HUDEP-2 (cell line): ENCODE measurements at regions not wholly inside any gene's neighbourhood (a gene's known extent, or its start where the extent isn't known, plus 50 kb on each side); places are given as distances from the start of the nearest gene placed in this dataset.
"Not testable (repeated sequence)": the region's sequence is repeated elsewhere in the genome, so short reads cannot be mapped to it uniquely, and the experiment has no call there.

ENCODE experiments used
- DNase-seq, 76 experiments: peaks; one replicate each; lab custom pipeline; 2025; ENCODE audit not compliant: unreplicated experiment in 76 of 76; lab: John Stamatoyannopoulos, UW

DNA sequence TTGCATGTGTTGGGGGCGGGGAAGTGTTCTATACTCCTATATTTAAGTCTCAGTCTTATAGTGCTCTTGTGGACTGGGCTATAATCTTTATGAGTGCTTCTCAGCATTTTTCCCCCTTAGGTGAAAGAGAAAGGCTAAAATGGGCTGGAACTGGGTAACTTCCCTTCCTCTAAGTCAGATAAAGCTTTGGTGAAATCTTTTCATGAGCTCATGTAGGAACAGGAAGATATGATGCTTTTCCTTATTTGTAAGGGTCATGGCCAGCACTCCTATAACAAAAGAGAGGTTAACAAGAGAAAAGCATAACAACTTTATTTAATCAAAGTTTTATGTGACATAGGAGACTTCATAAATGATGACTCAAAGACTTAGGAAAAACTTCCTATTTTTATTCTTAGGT is 841.5 kb downstream of the SLC16A7 start:
- no peak for DNase-seq

DNA sequence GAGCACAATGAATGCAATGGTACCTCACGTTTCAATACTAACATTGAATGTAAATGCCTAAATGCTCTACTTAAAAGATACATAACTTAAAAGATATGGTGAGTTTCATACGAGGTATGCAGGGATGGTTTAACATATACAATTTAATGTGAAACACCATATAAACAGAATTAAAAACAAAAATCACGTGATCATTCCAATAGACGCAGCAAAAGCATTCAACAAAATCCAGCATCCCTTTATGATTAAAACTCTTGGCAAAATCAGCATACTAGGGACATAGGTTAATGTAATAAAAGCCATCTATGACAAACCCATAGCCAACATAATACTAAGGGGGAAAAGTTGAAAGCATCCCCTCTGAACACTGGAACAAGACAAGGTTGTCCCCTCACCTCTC is 845.7 kb downstream of the SLC16A7 start:
- DNase-seq, result no peak

DNA sequence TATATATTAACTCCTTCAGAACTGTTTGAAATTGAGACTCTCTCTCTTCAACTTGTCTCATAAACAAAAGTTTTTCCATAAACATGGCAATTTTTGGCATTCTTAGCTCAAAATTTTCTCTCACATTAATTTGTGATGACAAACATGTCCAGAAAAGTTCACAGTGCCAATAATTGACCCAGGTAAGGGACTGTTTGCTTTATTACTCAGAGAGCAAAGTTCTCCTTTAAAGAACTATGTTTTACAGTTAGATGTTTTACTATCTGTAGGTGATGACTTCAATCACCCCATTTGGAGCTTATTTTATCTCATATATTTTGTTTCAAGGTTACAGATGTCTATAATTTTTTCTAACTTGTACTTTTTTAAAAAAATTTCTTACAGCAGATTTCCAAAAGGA is 855.6 kb downstream of the SLC16A7 start:
- no peak for DNase-seq

DNA sequence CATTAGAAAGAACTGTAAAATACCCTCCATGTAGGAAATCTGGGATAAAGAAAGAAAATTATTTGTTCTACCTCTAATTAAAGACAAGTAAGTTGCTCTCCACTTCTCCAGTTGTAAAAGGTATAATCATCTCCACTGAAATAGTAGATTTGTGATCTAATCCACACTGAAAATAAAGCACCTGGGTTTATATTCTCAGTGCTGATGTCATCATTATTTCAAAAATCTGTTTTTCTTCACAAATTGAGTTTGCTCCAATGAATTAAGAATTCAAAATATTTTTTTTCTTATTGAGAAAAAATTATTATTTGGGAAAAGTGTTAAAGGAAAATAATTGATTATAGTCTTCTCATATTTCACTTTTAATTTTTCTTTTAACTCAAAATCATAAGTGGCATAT is 869.2 kb downstream of the SLC16A7 start:
- DNase-seq, result no peak

DNA sequence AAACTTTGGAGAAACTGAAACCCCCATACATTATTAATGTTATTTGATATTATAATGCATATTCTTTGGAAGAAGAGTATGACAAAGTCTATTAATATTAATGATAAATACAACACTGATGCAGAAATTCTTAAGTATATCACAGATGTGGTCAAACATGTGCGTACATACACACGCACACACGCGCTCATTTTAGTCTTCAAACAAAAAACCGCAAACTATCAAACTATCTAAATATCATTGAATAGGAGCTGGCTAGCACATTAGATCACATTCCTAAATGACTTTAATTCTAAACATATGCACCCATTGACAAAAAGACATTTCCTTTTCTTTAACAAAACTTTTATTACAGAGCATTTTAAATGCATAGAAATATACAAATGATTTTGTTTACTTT is 872.7 kb downstream of the SLC16A7 start:
- no peak for DNase-seq

DNA sequence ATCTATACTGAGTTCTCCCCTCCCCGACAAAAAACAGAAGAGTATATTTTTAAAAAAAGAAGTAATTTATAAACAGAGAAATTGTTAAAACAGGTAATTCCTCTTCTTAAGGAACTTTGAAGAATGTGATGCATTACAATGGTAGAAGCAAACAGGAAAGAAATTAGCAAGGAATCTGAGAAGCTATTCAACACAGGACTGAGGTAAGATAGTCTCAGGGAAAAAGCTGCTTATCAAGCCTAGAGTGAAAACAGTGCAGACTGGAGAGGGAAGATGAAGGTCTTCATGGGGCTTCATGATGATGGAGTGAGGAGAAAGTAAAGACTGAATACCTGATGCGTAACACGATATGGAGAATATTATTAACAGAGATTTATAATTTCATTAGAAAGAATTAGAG is 880.0 kb downstream of the SLC16A7 start:
- DNase-seq, result no peak

DNA sequence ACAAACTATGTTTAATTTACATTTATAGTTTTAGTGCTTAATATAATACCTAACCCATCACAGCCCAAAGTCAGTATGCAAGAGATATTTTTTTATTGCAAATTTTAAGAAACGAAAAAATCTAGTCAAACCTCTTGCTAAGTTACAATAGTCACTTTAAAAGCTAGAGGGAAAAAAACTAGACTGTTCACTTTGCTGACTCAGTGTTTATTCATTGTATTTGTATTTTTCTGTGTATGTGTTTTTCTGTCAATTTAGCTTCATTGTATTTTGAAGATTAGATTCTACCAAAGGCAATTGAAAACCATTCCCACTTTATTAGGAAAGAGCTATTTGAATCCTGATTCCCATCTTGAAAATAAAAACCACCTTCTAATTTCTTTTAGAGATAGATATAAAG is 891.5 kb downstream of the SLC16A7 start:
- no peak for DNase-seq

DNA sequence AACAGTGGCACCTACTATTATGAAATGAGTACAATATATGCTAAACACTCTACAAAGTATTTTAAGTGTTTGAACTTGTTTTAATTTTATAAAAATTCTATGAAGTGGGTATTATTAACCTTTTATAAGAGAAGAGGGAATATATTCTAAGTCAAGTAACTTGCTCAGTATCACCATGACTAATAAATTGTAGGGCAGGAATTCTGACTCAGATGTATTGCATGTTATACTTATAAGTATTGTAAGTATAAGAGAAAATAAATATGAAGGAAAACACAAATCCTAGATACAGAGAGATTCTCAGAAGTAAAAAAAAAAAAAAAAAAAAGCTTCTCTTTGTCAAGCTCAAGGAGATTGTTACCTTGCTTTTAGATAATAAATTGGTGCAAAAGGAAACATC is 893.2 kb downstream of the SLC16A7 start:
- no peak for DNase-seq

DNA sequence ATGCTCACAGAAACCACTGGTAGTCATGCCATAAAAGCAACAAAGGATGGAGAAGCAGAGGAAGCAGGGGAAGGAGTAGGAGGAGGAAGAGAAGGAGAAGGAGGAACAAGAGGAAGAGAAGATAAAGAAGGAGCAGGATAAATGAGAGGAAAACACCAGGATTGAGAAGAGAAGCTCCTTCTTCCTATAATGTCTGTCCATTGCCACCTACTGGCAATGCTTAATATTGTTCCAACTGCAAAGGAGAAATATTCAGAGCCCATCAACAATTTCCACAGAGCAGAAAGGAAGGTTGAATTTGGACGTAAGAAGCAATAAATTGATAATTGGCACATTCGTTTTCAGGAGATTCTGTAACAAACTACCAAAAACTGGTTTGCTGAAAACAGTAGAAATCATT is 898.4 kb downstream of the SLC16A7 start:
- DNase-seq, result peak in 9 of 76 experiments; percentile 0 to 16 (median 4)

DNA sequence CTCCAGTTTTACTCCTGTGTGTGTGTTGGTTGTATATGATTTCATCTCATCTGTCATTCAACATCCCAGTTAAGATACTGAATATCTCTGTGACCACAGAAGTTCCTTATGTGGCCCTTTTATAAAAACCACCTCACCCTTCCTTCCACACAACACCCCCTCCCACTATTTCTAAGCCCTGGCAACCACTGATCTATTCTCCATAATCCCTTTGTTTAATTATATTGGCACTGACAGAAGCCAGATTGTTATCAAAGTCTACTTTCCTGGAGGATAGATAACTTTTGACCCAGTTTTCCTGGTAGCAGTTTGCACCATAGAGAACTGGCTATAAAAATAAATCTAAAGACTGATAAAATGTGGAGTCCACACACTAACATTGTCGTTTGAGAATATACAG is 902.8 kb downstream of the SLC16A7 start:
- no peak for DNase-seq

DNA sequence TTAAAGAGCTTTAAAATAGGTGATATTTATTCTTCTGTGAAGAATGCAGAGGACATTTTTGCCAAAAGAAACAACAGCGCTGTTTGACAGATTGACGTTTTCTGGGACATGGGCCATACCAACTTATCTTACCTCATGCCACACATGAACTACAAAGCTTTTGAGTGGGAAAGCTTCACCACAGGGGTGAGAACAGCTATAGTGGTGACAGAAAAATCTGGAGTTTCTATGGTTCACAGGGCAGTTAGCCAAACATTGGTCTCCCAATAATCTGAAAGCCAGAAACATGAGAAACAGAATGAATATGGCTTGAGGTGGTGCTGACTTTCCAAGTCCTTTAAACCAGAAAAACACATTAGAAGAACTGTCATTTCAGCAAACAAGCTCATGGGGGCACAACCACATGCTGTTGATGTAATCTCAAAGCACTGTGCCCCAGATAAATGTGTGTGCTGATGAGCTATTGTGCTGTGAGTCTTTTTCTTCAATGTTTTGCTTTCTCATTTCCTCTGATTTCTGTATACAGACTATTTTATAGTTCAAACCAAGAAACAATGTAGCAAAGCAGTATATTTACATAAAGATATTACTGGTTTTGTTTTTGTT is 905.4 kb downstream of the SLC16A7 start:
- DNase-seq, result peak in 1 of 76 experiments; percentile 4

DNA sequence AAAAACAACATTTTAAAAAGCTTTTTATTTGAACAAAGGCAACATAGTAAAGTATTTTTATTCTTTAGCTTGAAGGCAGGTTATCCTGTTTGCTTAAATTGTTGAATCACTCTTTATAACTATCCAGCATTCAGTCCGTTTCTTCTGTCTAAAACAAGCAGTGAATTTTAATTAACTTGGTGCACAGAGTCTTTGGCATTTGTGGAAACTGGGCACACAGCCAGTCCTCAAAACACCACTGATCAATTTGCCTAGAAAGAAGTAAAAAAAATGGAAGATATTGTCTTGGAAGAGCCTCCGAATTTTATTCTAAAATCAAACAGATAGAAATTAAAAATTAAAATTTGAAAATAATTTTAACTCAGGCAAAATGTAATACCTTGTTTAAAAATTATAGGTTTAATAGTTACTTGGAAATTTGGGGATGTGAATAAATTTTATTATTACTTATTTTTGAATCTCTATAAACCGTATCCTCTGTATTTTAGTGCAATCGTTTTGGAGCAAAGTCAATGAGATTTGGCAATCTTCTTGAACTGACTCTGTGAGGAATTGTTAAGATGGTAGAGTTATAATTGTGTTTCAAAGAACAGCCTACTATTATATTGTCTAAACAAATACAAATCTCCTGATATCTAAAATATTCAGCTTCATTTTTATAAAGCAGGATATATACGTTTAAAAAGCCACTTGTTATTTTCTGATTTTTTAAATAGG is 927.0 kb downstream of the SLC16A7 start:
- no peak for DNase-seq

DNA sequence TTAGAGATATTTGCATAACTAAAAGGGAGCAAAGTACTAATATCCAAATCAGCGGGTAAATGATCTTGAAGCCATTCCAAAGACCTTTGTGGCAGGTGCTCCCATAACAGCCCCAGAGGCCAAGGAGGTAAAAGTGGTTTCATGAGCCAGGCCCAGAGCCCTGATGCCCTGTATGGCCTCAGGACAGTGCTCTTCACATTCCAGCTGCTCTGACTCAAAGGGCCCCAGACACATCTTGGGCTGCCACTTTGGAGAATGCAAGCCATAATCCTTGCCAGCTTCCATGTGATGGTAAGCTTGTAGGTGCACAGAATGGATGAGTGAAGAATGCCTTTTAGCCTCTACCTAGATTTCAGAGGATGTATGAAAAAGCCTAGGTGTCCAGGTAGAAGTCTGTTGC is 933.4 kb downstream of the SLC16A7 start:
- DNase-seq, result no peak

DNA sequence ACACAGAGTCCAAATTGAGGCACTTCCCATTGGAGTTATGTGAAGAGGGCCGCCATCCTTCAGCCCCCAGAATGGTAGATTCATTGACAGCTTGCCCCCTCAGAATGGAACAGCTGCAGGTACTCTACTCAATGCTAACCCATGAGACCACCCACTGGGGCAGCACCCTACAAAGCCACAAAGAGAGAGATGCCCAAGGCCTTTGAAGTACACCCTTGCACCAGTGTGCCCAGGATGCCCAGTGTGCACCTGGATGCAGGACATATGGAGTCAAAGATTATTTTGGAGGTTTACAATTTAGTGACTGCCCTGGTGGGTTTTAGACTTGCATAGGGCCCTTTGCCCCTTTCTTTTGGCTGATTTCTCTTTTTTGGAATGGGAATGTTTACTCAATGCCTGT is 933.9 kb downstream of the SLC16A7 start:
- DNase-seq, result peak in 1 of 76 experiments; percentile 1

DNA sequence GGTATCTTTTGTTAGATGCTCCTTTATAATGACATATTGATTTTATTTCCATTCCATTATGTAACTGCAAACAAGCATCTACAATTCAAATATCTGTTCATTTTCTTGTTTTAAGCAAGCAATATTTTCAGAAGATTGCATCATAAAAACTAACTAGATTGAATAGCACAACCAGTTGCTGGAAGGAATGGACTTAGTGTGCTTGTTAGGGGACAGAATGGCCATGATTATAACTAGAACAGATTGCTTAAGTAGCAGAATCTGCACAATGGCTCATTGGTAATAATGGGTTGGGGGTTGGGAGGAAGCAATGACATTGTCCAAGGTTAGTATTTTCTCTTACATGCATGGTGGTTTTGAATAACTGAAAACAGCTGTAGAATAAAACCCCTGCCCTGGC is 939.5 kb downstream of the SLC16A7 start:
- no peak for DNase-seq

DNA sequence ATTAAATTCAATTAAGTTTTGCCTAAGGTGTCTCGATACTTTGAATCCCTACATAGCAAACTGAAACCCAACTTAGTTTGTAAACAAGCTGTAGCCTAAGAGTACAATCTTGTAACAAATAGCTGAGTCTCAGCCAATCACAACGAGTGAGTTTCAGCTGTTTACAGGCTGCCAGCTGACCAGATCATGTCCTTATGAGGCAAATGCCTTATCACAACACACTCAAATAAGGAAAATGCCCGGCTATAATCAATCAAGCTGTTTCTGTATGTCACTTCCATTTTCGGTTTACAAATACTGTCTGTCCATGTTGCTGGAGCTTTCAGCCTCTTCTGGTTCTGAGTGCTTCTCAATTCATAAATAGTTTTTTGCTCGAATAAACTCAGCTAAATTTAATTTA is 943.8 kb downstream of the SLC16A7 start:
- DNase-seq, result no peak

DNA sequence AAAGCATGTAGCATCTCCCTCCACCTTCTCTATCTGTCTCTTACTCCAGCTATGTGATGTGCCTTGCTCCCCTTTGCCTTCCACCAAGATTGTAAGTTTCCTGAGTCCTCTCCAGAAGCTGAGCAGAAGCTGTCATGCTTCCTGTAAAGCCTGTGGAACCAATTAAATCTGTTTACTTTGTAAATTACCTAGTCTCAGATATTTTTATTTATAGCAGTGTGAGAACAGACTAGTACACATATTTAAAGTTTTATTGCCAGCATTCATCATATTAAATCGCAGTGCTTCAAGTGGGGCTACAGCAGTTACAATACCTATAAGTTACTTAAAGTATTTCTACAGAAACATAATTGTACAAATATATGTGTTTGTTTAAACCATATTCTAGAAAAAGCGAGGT is 973.1 kb downstream of the SLC16A7 start:
- no peak for DNase-seq

DNA sequence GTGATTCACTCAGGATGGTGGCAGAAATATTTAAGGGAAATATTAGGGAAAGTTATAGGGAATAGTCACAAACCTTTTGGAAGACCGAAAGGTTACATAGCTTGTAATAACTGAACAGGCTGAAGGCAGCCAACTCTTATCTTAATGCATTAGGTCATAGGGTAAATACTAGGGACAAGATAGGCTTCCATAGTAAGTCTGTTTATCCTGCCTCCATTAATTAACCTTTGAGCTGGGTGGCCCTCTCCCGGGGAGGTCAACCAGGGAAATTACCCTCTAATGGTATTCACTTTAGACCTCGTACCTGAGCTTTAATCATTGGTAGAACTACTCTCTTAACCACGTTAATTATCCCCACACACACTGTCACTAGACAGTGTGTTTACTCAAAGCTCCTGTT is 981.8 kb downstream of the SLC16A7 start:
- no peak for DNase-seq

DNA sequence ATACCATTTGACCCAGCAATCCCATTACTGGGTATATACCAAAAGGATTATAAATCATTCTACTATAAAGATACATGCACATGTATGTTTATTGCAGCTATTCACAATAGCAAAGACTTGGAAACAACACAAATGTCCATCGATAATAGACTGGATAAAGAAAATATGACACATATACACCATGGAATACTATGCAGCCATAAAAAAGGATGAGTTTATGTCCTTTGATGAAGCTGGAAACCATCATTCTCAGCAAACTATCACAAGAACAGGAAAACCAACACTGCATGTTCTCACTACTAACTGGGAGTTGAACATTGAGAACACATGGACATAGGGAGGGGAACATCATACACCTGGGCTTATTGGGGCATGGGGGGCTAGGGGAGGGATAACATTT is 991.8 kb downstream of the SLC16A7 start:
- DNase-seq, result not testable (repeated sequence)

DNA sequence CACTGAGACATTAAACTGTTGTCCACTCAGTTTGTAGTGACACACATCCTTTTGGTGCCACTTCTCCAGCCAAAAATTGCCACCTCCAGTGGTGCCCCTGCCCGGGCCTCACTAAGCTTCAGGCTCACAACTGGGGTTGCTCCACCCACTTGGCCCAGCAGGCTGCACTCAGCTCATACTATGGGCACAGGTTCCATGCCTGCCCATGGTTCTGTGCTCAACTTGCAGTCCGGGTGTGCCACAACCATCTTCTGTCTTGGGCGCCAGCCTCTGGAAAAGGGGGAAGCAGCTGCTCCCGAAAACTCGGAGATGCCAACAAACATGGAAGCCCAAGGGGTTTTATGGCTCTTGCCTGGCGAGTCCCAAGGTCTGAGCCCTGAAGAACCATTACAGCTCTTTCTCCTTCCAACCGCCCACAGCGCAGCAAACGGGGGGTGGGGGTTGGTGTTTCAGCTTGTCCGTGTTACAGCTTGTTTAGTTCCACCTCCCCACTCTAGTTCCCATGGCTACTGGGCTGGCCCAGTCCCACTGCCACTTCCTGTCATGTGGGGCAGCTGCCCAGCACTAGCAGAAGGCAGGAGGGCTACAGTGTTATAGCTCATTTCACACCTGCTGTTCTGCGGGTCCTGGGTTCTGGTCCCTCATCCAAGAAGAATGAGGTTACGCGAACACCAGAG is 998.3 kb downstream of the SLC16A7 start:
- no peak for DNase-seq

DNA sequence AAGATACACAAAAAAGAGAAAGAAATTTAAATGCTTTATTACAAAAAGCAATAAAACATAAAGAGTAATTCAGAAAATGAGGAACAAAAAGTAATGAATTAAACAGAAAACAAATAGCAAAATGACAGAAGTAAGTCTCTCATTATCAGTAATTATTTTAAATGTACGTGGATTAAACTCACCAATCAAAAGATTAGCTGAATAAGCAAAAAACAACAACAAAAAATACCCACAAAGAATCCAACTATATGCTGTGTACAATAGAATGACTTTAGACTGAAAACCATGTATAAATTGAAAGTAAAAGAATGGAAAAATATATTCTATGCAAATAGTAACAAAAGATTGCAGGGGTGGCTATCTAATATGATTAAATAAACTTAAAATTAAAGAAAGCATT is 1006.8 kb downstream of the SLC16A7 start:
- DNase-seq, result no peak

DNA sequence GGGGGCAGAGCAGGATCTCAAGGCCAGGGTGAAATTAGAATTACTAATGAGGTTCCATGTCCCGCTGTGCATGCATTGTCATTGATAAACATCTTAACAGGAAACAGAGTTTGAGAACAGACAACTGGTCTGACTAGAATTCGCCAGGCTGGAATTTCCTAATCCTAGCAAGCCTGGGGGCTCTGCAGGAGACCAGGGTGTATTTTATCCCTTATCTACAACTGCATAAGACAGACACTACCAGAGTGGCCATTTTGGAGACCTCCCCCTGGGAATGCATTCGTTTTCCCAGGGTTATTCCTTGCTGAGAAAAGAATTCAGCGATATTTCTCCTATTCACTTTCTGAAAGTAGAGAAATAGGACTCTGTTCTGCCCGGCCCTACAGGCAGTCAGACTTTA is 1007.6 kb downstream of the SLC16A7 start:
- DNase-seq, result not testable (repeated sequence)
